ENCODE measurements at regions not wholly inside any gene's neighbourhood (a gene's known extent, or its start where the extent isn't known, plus 50 kb on each side); places are given as distances from the start of the nearest gene placed in this dataset.

DNA sequence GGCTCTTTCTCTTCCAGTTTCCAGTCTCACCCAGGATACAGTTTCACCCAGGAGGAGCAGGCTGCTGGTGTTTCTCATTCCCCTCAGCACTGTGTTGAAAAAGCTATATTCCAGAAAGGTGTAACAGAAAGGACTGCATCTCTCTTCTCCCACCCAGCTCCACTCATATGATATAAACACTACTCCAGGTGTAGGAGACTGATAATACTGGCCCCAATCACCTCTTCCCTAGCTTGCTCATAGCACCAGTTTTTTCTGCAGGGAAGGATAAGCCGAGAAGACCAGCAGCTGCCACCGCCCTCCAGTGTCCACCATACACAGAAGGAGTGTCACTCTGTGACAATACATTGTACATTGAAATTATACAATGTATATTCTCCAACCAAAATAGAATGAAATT lies 105.5 kb upstream of the STK26 start:
- TF ChIP-seq, protein P1, sequence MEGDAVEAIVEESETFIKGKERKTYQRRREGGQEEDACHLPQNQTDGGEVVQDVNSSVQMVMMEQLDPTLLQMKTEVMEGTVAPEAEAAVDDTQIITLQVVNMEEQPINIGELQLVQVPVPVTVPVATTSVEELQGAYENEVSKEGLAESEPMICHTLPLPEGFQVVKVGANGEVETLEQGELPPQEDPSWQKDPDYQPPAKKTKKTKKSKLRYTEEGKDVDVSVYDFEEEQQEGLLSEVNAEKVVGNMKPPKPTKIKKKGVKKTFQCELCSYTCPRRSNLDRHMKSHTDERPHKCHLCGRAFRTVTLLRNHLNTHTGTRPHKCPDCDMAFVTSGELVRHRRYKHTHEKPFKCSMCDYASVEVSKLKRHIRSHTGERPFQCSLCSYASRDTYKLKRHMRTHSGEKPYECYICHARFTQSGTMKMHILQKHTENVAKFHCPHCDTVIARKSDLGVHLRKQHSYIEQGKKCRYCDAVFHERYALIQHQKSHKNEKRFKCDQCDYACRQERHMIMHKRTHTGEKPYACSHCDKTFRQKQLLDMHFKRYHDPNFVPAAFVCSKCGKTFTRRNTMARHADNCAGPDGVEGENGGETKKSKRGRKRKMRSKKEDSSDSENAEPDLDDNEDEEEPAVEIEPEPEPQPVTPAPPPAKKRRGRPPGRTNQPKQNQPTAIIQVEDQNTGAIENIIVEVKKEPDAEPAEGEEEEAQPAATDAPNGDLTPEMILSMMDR (IDR thresholded peaks at IDR 0.05): no peak
- TF ChIP-seq JUND (IDR thresholded peaks at IDR 0.05) (no peak), TAF1 (IDR thresholded peaks at IDR 0.05; ENCODE audit: borderline replicate concordance, low read depth, low read length) (no peak), RCOR1 (IDR thresholded peaks at IDR 0.05; ENCODE audit: low read length) (no peak), USF1 (IDR thresholded peaks at IDR 0.05; ENCODE audit: borderline replicate concordance, low read depth) (no peak), FOXM1 (IDR thresholded peaks at IDR 0.05; ENCODE audit: low read depth) (no peak), MEF2A (IDR thresholded peaks at IDR 0.05; ENCODE audit: borderline replicate concordance, low read depth) (no peak), ELF1 (IDR thresholded peaks at IDR 0.05) (no peak), NFIC (IDR thresholded peaks at IDR 0.05; ENCODE audit: borderline replicate concordance) (no peak)

All from SK-N-SH (cell line).